ENCODE measurements at regions not wholly inside any gene's neighbourhood (a gene's known extent, or its start where the extent isn't known, plus 50 kb on each side); places are given as distances from the start of the nearest gene placed in this dataset.

- H3K4me1 Mint-ChIP-seq = peaks cover 23% of the 10 kb centered on the region
- no peak overlapping the region for H3K4me3 Mint-ChIP-seq
- TF ChIP-seq ZNF219 (CRISPR knock-in tag; IDR thresholded peaks at IDR 0.05; ENCODE audit: borderline replicate concordance) (no peak), CREM (CRISPR knock-in tag; IDR thresholded peaks at IDR 0.05) (no peak), SMAD3 (CRISPR knock-in tag; IDR thresholded peaks at IDR 0.05; ENCODE audit: borderline replicate concordance) (no peak), ELF4 (CRISPR knock-in tag; IDR thresholded peaks at IDR 0.05; ENCODE audit: low read depth) (no peak)
- no peaks in the 10 kb centered on the region for H3K36me3 Mint-ChIP-seq
- ATAC-seq = no peak
- peaks cover 9% of the 10 kb centered on the region for H3K9me3 Mint-ChIP-seq
- no peak overlapping the region for H3K27ac Mint-ChIP-seq
- ChIA-PET CTCF (no interaction called here), POLR2A (no interaction called here)
- no peaks in the 10 kb centered on the region for H3K27me3 Mint-ChIP-seq (ENCODE audit: low read depth)
- DNase-seq (ENCODE audit: low spot score) = no peak
These were observed 404.5 kb downstream of the ADRA2A start for GRCh38 chr10:111481261-111481826.

DNA sequence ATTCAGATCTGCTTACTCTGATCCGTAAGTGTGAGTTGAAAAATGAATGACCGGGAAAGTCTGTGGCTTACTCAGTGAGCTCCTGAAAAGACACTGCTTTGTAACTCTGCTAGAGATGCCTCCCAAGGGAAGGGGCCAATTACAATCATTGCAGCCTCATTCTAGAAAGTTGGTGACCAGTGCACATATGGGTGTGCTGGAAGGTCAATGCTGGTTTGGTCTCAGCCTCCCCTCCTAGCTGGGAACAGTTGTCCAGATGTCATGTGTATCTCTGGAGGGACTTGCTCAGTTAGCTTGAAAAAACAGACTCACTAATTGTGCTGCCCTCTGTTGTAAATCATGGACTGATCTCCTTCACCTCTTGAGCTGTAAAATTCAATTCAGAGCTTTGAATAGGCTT, 405.0 kb downstream of the ADRA2A start:
- Mint-ChIP-seq H3K27ac (no peak overlapping the region), H3K4me1 (peaks cover 23% of the 10 kb centered on the region), H3K9me3 (peaks cover 12% of the 10 kb centered on the region), H3K27me3 (ENCODE audit: low read depth) (no peaks in the 10 kb centered on the region), H3K36me3 (no peaks in the 10 kb centered on the region), H3K4me3 (no peak overlapping the region)
- CTCF ChIA-PET = interaction anchor here (0.7 kb wide), 1 partner anchor 633 kb away, joined by 5 read pairs; no protein-coding TSS in a partner anchor
- no peak for TF ChIP-seq TCF7 (CRISPR knock-in tag; IDR thresholded peaks at IDR 0.05; ENCODE audit: low read depth)
- TF ChIP-seq, protein P1, sequence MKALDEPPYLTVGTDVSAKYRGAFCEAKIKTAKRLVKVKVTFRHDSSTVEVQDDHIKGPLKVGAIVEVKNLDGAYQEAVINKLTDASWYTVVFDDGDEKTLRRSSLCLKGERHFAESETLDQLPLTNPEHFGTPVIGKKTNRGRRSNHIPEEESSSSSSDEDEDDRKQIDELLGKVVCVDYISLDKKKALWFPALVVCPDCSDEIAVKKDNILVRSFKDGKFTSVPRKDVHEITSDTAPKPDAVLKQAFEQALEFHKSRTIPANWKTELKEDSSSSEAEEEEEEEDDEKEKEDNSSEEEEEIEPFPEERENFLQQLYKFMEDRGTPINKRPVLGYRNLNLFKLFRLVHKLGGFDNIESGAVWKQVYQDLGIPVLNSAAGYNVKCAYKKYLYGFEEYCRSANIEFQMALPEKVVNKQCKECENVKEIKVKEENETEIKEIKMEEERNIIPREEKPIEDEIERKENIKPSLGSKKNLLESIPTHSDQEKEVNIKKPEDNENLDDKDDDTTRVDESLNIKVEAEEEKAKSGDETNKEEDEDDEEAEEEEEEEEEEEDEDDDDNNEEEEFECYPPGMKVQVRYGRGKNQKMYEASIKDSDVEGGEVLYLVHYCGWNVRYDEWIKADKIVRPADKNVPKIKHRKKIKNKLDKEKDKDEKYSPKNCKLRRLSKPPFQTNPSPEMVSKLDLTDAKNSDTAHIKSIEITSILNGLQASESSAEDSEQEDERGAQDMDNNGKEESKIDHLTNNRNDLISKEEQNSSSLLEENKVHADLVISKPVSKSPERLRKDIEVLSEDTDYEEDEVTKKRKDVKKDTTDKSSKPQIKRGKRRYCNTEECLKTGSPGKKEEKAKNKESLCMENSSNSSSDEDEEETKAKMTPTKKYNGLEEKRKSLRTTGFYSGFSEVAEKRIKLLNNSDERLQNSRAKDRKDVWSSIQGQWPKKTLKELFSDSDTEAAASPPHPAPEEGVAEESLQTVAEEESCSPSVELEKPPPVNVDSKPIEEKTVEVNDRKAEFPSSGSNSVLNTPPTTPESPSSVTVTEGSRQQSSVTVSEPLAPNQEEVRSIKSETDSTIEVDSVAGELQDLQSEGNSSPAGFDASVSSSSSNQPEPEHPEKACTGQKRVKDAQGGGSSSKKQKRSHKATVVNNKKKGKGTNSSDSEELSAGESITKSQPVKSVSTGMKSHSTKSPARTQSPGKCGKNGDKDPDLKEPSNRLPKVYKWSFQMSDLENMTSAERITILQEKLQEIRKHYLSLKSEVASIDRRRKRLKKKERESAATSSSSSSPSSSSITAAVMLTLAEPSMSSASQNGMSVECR (CRISPR knock-in tag; IDR thresholded peaks at IDR 0.05; ENCODE audit: borderline replicate concordance) = no peak
- TF ChIP-seq, protein P2, sequence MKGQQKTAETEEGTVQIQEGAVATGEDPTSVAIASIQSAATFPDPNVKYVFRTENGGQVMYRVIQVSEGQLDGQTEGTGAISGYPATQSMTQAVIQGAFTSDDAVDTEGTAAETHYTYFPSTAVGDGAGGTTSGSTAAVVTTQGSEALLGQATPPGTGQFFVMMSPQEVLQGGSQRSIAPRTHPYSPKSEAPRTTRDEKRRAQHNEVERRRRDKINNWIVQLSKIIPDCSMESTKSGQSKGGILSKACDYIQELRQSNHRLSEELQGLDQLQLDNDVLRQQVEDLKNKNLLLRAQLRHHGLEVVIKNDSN (CRISPR knock-in tag; IDR thresholded peaks at IDR 0.05) = no peak
- no peak for TF ChIP-seq NR2C2 (CRISPR knock-in tag; IDR thresholded peaks at IDR 0.05)
- TF ChIP-seq, protein P3, sequence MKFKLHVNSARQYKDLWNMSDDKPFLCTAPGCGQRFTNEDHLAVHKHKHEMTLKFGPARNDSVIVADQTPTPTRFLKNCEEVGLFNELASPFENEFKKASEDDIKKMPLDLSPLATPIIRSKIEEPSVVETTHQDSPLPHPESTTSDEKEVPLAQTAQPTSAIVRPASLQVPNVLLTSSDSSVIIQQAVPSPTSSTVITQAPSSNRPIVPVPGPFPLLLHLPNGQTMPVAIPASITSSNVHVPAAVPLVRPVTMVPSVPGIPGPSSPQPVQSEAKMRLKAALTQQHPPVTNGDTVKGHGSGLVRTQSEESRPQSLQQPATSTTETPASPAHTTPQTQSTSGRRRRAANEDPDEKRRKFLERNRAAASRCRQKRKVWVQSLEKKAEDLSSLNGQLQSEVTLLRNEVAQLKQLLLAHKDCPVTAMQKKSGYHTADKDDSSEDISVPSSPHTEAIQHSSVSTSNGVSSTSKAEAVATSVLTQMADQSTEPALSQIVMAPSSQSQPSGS (CRISPR knock-in tag; IDR thresholded peaks at IDR 0.05; ENCODE audit: borderline replicate concordance, low read depth) = no peak
- no peak for TF ChIP-seq IRF2 (CRISPR knock-in tag; IDR thresholded peaks at IDR 0.05; ENCODE audit: borderline replicate concordance, low read depth)
- TF ChIP-seq GRHL2 (CRISPR knock-in tag; IDR thresholded peaks at IDR 0.05; ENCODE audit: insufficient replicate concordance, severe bottlenecking) = no peak
- TF ChIP-seq, protein P4, sequence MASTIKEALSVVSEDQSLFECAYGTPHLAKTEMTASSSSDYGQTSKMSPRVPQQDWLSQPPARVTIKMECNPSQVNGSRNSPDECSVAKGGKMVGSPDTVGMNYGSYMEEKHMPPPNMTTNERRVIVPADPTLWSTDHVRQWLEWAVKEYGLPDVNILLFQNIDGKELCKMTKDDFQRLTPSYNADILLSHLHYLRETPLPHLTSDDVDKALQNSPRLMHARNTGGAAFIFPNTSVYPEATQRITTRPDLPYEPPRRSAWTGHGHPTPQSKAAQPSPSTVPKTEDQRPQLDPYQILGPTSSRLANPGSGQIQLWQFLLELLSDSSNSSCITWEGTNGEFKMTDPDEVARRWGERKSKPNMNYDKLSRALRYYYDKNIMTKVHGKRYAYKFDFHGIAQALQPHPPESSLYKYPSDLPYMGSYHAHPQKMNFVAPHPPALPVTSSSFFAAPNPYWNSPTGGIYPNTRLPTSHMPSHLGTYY (CRISPR knock-in tag; IDR thresholded peaks at IDR 0.05) = no peak
- no peak for TF ChIP-seq HMGA2 (CRISPR knock-in tag; IDR thresholded peaks at IDR 0.05)
- TF ChIP-seq PRRX2 (CRISPR knock-in tag; IDR thresholded peaks at IDR 0.05) = no peak
- TF ChIP-seq, protein P5, sequence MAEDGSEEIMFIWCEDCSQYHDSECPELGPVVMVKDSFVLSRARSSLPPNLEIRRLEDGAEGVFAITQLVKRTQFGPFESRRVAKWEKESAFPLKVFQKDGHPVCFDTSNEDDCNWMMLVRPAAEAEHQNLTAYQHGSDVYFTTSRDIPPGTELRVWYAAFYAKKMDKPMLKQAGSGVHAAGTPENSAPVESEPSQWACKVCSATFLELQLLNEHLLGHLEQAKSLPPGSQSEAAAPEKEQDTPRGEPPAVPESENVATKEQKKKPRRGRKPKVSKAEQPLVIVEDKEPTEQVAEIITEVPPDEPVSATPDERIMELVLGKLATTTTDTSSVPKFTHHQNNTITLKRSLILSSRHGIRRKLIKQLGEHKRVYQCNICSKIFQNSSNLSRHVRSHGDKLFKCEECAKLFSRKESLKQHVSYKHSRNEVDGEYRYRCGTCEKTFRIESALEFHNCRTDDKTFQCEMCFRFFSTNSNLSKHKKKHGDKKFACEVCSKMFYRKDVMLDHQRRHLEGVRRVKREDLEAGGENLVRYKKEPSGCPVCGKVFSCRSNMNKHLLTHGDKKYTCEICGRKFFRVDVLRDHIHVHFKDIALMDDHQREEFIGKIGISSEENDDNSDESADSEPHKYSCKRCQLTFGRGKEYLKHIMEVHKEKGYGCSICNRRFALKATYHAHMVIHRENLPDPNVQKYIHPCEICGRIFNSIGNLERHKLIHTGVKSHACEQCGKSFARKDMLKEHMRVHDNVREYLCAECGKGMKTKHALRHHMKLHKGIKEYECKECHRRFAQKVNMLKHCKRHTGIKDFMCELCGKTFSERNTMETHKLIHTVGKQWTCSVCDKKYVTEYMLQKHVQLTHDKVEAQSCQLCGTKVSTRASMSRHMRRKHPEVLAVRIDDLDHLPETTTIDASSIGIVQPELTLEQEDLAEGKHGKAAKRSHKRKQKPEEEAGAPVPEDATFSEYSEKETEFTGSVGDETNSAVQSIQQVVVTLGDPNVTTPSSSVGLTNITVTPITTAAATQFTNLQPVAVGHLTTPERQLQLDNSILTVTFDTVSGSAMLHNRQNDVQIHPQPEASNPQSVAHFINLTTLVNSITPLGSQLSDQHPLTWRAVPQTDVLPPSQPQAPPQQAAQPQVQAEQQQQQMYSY (CRISPR knock-in tag; IDR thresholded peaks at IDR 0.05) = no peak
- TF ChIP-seq ZNF317 (CRISPR knock-in tag; IDR thresholded peaks at IDR 0.05; ENCODE audit: borderline replicate concordance, low read depth) = no peak
- no peak for TF ChIP-seq KAT7 (CRISPR knock-in tag; IDR thresholded peaks at IDR 0.05; ENCODE audit: borderline replicate concordance)
- TF ChIP-seq NFE2L1 (CRISPR knock-in tag; IDR thresholded peaks at IDR 0.05) = no peak
- POLR2A ChIA-PET = no interaction called here
- DNase-seq (ENCODE audit: low spot score) (no peak), ATAC-seq (no peak)

All from WTC11 (cell line).